Right kidney (tissue), 1 donor: ENCODE measurements at regions not wholly inside any gene's neighbourhood (a gene's known extent, or its start where the extent isn't known, plus 50 kb on each side); places are given as distances from the start of the nearest gene placed in this dataset.

ENCODE experiments used
- DNase-seq: peaks from one replicate; pipeline ENCODE4 v3.0.0-alpha.2; 2016

DNA sequence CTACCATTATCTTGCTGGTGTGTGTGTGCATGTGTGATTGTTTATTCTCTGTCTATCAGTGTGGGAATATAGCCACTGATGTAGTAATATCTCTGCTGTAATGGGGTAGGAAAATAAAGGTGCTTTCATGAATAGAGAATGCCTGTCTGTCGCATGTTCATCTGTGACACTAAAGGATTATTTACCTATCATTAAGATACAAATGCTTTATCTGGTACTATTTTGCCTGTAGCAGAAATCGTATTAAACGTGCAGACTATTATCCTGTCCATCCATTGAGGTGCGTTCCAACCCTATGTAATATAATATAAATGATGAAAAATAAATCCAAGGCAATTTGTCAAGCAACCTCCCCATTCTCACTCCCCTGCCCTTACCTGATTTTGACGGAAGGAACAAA, 1215.1 kb downstream of the BCL11B start:
- DNase-seq = no peak

DNA sequence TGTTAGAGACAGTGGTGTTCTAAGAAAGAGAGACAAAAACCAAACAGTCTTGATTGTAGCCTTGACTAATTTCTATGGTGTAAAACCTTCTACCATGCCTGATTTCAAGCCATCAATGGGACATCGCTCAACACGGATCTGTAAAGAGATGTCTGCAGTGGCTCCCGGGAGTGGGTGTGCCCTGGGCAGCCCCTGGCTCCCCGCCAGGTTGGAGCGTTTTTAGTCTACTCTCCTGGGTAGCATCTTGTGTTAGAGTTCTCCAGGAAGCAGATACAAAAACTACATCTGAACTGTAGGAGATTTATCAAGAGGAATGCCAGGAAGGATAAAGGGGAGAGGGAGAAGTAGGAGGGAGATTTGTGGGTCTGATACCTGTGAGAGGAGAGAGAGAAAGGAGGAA, 1212.9 kb downstream of the BCL11B start:
- no peak for DNase-seq

DNA sequence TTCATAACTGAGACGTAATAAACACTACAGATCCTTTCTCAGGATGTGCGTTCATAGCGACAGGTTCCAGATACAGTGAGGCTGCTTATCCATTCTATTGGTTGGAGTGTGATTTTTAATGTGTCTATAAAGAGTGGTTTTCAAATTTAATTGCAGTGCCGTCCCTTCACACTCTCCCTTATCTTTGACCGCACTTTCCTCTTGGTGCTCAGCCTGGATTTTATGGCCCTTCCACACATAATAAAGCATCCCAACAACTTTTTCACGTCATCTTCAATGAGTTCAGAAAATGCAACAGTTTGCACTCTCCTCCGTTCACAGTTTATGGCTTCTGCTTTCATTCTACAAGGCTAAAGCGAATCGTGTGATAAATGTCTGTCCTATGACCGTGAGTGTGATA, 1209.9 kb downstream of the BCL11B start:
- DNase-seq = no peak

DNA sequence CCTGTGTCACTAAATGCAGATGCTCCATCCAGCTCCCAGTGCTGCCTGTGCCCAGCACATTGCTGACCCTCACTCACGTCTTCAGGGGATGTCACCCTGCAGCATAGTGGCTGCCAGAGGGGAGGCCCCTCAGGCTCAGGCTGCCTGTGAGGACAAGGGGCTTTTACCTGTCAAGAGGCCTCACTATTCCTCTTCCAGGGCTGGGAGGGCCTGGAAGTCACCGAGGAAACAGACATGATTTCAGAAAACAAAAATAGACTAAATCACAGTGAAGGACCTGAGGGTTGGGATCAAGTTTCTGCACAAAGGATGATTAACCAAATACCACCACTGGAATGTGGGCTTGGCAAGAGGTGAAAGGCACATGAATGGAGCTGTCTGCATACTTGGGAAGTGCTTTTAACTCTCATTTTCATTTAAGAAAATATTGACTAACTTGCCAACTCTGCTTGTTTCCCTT, 1202.3 kb downstream of the BCL11B start:
- DNase-seq = peak; percentile 25

DNA sequence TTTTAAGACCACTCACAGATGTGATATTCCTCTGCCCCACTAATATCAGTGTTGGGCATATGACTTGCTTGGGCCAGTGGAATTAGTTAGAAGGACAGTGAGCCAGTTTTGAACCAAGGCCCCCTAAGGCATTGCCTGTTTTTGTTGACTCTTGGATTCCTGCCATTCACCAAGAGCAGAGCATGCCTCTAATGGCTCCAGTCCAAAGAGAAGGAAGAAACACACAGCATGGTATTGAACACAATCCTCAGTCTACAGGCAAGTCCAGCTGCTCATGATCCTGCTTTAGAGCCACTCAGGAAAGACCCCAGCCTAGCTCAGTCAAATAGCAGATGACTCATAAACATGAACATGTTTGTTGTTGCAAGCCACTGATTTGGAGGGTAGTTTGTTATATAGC, 1201.5 kb downstream of the BCL11B start:
- no peak for DNase-seq

DNA sequence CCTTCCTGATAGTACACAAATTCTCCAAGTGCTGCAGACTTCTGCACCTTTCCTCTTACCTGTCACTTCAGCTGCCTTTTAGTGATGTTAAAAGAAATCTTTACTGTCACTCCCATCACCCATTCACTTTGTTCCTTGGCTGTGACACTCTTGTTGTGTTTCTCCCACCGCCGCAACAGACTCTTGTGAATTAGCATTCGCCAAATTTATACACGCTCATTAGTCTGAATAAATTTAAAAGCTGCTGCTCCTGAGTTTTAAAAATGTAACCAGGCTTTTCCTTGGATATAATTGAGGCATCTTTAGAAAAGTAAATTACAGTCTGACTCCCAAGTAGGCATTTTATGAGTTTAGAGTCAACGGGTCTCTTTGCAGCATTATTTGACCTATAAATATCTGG, 1197.9 kb downstream of the BCL11B start:
- no peak for DNase-seq

DNA sequence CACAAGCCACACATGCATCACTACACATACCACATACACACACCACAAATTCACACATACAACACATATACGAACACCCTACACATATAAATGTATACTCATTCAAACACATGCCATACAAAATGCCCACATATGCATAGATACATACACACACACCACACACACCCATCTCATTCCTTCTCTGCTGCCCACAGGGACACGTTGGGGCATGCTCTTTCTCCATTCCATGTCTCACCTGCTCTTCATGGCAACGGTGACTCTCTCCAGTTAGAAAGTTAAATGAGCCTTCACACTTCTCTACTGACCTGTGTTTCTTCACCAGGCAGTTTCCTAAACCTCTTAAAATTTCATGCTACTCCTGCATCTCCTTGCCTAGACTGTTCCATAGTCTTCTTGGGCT, 1194.8 kb downstream of the BCL11B start:
- DNase-seq = no peak

DNA sequence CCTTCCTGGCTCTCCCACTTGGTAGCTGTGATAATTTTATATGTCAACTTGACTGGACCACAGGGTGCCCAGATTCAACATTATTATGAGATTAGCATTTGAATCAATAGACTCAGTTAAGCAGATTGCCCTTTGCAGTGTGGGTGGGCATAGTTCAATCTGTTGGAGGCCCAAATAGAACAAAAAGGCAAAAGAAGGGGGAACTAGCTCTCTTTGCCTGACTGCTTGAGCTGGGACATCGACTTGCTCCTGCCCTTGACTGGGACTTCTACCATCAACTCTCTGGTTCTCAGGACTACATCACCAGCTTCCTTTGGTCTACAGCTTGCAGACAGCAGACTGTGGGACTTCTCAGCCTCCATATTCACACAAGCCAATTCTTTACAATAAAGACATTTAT, 1189.2 kb downstream of the BCL11B start:
- DNase-seq = no peak

DNA sequence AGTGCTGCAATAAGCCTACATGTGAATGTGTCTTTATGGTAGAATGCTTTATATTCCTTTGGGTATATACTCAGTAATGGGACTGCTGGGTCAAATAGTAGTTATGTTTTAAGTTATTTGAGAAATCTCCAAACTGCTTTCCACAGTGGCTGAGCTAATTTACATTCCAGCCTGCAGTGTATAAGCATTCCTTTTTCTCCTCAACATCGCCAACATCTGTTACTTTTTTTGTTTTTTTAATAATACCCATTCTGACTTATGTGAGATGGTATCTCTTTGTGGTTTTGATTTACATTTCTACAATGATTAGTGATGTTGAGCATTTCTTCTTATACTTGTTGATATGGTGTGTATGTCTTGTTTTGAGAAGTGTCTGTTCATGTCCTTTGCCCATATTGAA, 1186.2 kb downstream of the BCL11B start:
- no peak for DNase-seq

DNA sequence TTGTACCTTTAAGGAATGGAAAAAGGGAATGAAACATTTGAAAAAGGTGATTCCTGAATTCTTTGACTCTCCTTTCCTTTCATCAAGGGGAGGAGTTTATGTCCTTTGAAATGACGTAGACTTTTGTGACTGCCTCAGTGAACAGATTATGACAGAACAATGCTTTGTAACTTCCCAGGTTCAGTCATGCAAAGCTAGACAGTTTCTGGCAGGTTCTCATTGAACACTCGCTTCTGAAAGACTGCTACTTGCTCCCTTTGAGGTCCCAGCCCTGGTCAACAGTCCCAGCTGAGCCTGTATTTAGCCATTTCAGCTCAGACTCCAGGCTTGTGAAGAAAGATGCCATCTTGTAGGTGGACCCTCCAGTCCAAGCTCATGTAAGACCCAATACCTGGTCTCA, 1178.9 kb downstream of the BCL11B start:
- no peak for DNase-seq

DNA sequence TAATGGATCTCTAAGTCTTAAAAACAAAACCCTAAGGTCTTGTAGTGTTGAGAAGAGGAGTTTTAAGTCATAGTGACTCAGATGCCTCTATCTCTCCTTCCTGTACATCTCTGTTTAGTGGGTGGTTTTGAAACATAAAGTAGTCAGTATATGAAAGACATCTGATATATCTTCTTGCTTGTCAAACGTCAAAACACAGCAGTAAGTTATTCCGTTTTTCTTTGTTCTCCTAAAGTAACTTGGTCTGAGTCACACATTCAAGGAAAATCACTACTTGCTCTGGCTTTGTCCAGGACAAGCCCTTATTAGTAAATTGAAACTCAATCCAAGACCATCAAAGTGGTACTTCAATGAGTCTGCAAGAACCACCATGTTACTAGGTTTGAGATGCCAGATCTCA, 1172.5 kb downstream of the BCL11B start:
- DNase-seq = no peak

DNA sequence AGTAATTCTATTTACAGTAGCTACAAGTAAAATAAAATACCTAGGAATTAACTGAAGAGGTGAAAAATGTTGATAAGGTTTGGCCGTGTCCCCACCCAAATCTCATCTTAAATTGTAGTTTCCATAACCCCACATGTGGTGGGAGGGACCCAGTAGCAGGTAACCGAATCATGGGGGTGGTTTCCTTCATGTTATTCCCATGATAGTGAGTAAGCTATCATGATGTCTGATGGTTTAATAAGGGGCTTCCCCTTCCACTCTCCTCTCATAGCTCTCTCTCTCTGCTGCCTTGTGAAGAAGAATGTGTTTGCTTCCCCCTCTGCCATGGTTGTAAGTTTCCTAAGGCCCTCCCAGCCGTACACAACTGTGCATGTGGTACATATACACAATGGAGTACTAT, 1170.7 kb downstream of the BCL11B start:
- no peak for DNase-seq

DNA sequence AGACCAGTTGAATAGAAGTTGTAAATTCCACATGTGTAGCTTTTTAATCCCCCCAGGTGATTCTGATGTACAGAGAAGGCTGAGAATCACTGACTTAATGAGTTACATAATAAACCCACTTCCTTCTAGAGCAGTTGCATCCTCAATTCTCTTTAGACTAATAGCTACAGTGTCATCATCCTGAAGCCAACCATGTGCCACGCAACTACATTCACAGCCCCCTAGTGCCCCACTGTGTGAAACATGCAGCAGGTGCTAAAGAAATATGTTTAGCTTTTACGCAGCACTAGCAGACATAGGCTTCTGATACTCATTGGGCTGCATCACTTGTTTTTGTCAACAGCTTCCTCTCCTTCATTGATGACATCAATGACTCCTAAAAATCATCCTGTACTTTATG, 1168.3 kb downstream of the BCL11B start:
- DNase-seq = no peak

DNA sequence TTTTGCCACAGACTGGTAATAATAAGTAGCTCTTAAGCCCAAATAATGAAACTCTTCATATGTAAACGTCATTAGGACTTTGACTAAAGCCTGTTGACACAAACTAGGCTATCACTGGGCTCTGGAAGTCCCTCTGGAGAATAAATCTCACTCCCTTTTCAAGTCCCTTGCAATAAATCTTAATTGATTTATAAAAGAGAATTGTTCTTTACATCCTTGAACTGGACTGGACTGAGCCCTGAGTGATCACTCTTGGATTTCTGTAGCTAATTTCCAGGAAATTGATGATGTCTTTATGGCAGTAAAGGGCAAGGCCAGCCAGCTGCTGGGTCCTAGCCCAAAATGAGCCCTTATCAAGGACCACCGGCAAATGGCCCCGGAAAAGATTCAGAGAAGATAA, 1162.7 kb downstream of the BCL11B start:
- DNase-seq = no peak

DNA sequence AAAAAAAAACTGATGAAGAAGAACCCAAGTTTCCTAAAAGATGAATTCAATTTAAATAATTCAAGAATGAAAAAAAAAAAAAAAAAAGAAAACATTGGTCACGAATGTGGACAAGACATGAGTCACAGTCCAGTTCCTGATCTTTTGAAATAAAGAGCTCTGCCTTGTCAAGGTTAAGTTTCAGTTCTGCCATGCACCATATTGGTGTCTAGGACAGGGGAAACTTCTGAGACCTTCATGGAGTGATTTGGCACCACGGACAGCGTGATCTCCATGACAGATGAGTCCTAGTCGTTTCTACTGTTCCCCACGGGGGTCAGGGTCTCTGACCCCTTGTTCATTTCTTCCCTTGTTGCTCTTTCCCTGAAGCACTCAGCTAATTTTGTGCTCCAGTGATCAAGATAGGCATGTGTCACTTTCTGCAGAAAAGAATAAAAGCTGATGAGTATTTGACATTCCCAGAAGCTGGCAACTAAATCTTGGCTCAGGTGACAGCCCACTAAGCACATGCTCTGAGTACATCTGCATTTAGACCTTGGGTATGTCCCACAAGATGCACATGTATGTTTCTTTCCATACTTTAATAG, 1159.7 kb downstream of the BCL11B start:
- DNase-seq = no peak

DNA sequence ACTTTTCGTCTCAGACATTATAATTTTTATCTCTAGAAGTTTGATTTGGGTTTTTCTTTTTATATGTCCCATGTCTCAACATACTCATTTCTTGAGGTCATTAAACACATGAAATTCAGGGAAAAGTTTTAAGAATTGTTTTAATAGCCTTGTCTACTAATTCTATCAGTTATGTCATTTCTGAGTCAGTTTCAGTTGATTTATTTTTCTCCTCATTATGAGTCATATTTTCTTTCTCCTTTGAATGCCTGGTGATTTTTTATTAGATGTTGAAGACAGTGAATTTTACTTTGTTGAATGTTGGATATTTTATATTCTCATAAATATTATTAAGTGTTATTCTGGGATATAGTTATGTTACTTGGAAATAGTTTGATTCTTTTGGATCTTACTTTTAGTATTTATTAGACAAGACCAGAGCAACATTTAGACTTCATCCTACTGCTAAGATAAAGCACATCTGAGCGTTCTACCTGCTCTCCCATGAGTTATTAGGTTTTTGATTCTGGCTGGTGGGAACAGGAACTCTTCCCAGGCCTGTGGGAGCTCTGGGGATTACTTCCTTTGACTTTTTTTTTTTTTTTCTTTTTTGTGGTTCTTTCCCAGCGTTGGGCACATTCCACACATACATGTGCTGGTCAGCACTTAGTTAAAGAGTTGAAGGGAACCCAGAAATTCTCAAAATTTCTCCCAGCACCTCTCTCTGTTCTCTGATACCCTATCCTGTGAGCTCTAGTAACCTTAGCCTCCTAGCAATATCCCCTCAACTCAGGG, 1157.7 kb downstream of the BCL11B start:
- DNase-seq = no peak

DNA sequence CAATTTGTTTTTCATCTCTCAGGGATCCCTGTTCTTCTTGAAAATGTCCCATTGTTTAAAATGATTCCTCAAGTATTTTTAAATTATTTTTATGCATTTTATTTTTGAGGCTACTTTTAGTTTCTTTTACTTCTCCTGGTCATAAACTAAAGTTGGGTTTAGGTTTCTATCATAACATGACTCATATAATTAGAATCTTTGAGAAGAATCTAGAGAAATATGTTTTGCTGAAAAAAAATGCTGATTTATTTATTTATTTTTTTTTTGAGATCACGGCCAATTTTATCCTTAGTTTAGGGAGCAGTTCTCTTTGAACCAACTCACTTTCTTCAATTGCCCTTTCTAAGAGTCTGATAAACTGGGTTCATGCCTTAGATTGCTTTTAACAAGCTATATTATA, 1157.1 kb downstream of the BCL11B start:
- no peak for DNase-seq

DNA sequence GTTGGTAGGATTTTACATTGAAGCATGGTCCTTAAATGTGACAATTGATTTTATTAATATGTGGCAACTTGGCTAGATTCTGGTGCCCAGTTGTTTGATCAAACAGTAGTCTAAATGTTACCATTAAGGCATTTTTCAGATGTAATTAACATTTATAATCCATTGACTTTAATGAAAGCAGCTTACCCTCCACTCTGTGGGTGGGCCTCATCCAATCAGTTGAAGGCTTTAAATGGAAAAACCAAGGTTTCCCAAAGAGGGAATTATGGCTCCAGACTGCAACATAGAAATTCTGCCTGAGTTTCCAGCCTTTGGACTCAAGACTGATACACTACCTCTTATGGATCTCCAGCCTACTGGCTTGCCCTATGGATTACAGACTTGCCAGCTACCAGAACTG, 1153.2 kb downstream of the BCL11B start:
- DNase-seq = no peak

DNA sequence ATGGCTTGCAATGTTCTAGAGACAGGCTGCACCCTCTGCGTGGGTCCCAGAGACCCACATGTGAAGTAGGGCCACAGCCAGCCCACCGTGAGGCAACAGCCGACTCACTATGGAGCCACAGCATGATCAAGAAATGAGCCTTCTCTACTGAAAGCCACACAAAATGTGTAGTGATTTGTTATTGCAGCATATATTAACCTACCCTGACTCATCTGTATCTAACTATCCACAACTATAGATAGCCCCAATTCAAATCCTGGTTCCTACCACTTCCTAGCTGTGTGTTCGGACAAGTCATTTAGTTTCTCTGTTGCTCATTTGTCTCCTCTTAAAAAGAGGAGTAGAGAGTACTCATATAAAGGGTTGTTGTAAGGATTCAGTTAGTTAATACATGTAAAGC, 1152.3 kb downstream of the BCL11B start:
- DNase-seq = no peak

DNA sequence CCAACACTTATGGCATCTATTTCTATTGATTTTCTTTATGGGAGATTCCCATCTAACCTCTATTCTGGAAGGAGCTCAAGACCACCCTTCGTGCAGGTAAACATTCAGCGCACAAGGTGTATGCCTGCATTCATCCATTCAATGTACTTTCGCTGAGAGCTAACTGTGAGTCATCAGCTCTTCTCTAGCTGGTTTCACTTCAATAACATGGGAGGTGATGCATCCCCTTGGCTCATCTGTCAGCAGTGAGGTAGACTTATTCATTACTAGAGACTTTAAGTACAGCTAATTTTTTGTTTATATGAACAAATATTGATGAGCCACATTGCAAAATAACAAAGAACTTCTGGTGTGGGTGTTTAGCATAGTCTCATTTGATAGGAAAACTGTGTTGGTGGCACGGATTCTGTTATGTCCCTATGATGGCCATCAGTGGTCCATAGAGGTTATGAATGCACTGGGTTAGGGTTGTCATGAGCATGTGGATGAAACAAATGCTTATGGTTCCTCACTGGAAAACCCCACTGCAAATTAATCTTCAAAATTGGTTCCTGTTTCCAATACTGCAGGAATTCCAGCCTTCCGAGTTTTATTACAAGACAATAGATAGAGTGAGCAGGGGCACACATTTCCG, 1151.0 kb downstream of the BCL11B start:
- no peak for DNase-seq

DNA sequence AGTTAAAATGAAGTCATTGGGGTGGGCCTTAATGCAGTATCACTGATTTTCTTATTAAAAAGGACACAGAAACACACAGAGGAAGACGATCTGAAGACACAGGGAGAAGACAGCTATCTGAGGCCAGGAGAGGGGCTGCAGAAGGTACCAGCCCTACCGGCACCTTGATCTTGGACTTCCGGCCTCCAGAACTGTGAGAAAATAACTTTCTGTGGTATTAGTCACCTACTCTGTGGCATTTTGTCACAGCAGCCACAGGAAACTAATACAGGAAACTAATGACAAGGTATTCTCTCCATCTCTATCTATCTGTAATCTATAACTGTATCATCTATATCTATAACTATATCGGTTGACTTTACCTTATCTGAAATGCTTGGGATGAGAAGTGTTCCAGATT, 1149.5 kb downstream of the BCL11B start:
- DNase-seq = no peak

DNA sequence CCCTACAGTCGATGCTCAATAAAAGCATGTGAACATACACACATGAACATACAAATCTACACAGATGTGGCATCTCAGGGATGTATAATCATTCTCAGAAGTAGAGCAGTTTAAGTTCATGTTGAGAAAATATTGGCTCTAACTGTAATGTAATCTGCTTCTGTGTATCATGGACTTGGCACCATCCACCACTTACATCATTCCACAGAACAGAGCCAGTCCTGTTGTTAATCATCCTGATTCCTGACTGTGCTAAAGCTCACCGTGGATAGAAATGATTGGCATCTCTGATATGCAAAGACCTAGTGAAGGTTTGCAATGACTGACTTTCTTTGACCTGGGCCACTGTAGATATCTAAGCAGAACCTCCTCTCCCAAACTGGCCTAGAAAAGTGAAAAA, 1141.3 kb downstream of the BCL11B start:
- no peak for DNase-seq

DNA sequence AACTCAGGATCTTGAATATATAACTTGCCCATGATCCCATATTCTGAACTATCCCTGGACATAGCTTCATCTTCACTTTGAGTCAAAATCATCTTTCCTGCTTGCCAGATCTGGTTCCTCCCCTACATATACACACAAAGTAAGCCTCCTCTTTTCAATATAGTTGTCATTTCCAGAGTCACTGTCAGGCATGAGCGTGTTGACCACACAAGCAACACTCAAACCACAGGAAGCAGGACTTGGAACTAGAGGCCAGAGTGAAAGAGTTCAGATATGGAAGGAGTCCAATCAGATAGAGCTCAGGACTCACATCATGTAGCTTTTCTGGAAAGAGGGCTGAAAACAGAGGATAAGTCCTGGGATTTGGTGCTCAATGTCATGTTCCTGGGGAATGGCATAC, 1140.6 kb downstream of the BCL11B start:
- no peak for DNase-seq

DNA sequence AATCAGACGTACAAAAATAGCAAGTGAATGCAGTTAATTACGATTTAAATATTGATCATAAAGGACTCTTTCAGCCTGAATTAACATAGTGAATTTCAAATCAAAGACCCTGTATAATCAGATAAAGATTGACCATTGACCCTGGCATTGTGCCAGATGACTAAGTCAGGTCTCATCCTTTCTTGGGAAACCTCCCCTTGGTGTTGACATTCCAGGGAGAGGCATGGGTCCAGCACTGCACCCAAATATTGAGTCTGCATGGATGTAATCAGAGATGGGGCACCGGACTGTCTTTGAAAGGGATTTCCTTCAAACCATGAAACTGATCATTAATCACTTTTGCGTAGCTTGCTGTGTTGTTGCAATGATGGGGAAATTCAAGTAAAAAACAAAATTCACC, 1138.2 kb downstream of the BCL11B start:
- no peak for DNase-seq
